ENCODE measurements at regions not wholly inside any gene's neighbourhood (a gene's known extent, or its start where the extent isn't known, plus 50 kb on each side); places are given as distances from the start of the nearest gene placed in this dataset.

- intact Hi-C loops (cut with DNase I), result no loop called here
- no peak overlapping the region for H3K4me3 ChIP-seq
Measured at GRCh38 chr6:144867761-144868160, 582.6 kb downstream of the UTRN start.

GRCh38 chr6:144870782-144871181, 585.6 kb downstream of the UTRN start:
- Histone ChIP-seq H3K4me3 (no peak overlapping the region), H3K36me3 (no peaks in the 10 kb centered on the region), H3K27ac (no peak overlapping the region), H3K27me3 (no peaks in the 10 kb centered on the region), H3K4me1 (peaks cover 5% of the 10 kb centered on the region), H3K9me3 (no peaks in the 10 kb centered on the region)
- DNase-seq (ENCODE audit: extremely low spot score in 2 of 2), result no peak
- intact Hi-C loops (cut with DNase I), result no loop called here
- TF ChIP-seq POLR2A (IDR thresholded peaks at IDR 0.05), result no peak
- no peak for TF ChIP-seq POLR2AphosphoS5 (IDR thresholded peaks at IDR 0.05; ENCODE audit: insufficient read depth in 1 of 2, low read depth in 1 of 2)
- TF ChIP-seq CTCF (IDR thresholded peaks at IDR 0.05), result no peak

More at GRCh38 chr6:144867761-144868160, 582.6 kb downstream of the UTRN start:
- Histone ChIP-seq H3K27me3 (no peaks in the 10 kb centered on the region), H3K27ac (no peak overlapping the region), H3K4me1 (peaks cover 5% of the 10 kb centered on the region), H3K9me3 (no peaks in the 10 kb centered on the region), H3K36me3 (no peaks in the 10 kb centered on the region)
- no peak for DNase-seq (ENCODE audit: extremely low spot score in 2 of 2)
- TF ChIP-seq POLR2AphosphoS5 (IDR thresholded peaks at IDR 0.05; ENCODE audit: insufficient read depth in 1 of 2, low read depth in 1 of 2) (no peak), CTCF (IDR thresholded peaks at IDR 0.05) (no peak), POLR2A (IDR thresholded peaks at IDR 0.05) (no peak)

- H3K9me3 ChIP-seq, result no peaks in the 10 kb centered on the region
- H3K27ac ChIP-seq, result no peak overlapping the region
- intact Hi-C loops (cut with DNase I), result no loop called here
- peaks cover 5% of the 10 kb centered on the region for H3K4me1 ChIP-seq
- no peak for DNase-seq (ENCODE audit: extremely low spot score in 2 of 2)
- no peaks in the 10 kb centered on the region for H3K27me3 ChIP-seq
- no peak overlapping the region for H3K4me3 ChIP-seq
- H3K36me3 ChIP-seq, result no peaks in the 10 kb centered on the region
- no peak for TF ChIP-seq POLR2A (IDR thresholded peaks at IDR 0.05)
- no peak for TF ChIP-seq CTCF (IDR thresholded peaks at IDR 0.05)
- no peak for TF ChIP-seq POLR2AphosphoS5 (IDR thresholded peaks at IDR 0.05; ENCODE audit: insufficient read depth in 1 of 2, low read depth in 1 of 2)
Measured at GRCh38 chr6:144873623-144874378, 588.7 kb downstream of the UTRN start.

GRCh38 chr6:144876689-144877088, 591.6 kb downstream of the UTRN start:
- H3K27ac ChIP-seq, result no peak overlapping the region
- DNase-seq (ENCODE audit: extremely low spot score in 2 of 2), result no peak
- no peaks in the 10 kb centered on the region for H3K36me3 ChIP-seq
- no peak for TF ChIP-seq POLR2A (IDR thresholded peaks at IDR 0.05)
- TF ChIP-seq POLR2AphosphoS5 (IDR thresholded peaks at IDR 0.05; ENCODE audit: insufficient read depth in 1 of 2, low read depth in 1 of 2), result no peak
- TF ChIP-seq CTCF (IDR thresholded peaks at IDR 0.05), result no peak
- no peaks in the 10 kb centered on the region for H3K9me3 ChIP-seq
- no peak overlapping the region for H3K4me3 ChIP-seq
- intact Hi-C loops (cut with DNase I), result no loop called here
- no peaks in the 10 kb centered on the region for H3K27me3 ChIP-seq
- no peaks in the 10 kb centered on the region for H3K4me1 ChIP-seq

GRCh38 chr6:144877118-144877517, 592.0 kb downstream of the UTRN start:
- Histone ChIP-seq H3K36me3 (no peaks in the 10 kb centered on the region), H3K27ac (no peak overlapping the region), H3K9me3 (no peaks in the 10 kb centered on the region), H3K4me3 (no peak overlapping the region), H3K4me1 (no peaks in the 10 kb centered on the region), H3K27me3 (no peaks in the 10 kb centered on the region)
- no peak for TF ChIP-seq POLR2A (IDR thresholded peaks at IDR 0.05)
- no peak for TF ChIP-seq POLR2AphosphoS5 (IDR thresholded peaks at IDR 0.05; ENCODE audit: insufficient read depth in 1 of 2, low read depth in 1 of 2)
- no peak for DNase-seq (ENCODE audit: extremely low spot score in 2 of 2)
- intact Hi-C loops (cut with DNase I), result no loop called here

Measured in vagina (tissue), 2 donors.